ENCODE measurements at regions not wholly inside any gene's neighbourhood (a gene's known extent, or its start where the extent isn't known, plus 50 kb on each side); places are given as distances from the start of the nearest gene placed in this dataset.

- no peak overlapping the region for H2BK120ac ChIP-seq (ENCODE audit: low read depth, low read length)
- no peaks in the 10 kb centered on the region for H3K9me1 ChIP-seq (ENCODE audit: insufficient read depth, low read length)
- no peak overlapping the region for H2AK5ac ChIP-seq (ENCODE audit: low read depth, low read length)
- H4K8ac ChIP-seq (ENCODE audit: low read depth in 2 of 2, low read length in 2 of 2), result no peak overlapping the region
- ChIA-PET CTCF (interaction anchor here (0.7 kb wide), 1 partner anchor 272 kb away, joined by 3 read pairs; no protein-coding TSS in a partner anchor), POLR2A (ENCODE audit: unreplicated experiment) (interaction anchor here (0.7 kb wide), 1 partner anchor 347 kb away, joined by 6 read pairs; no protein-coding TSS in a partner anchor)
- no peak overlapping the region for H2BK20ac ChIP-seq (ENCODE audit: low read depth, low read length)
- no peak overlapping the region for H3K4ac ChIP-seq (ENCODE audit: low read depth, low read length)
- no peaks in the 10 kb centered on the region for H3K9me3 ChIP-seq (ENCODE audit: control insufficient read depth, insufficient read depth, low read length)
- no peak for DNase-seq
- no peak for ATAC-seq (ENCODE audit: low read depth)
- intact Hi-C loops (cut with micrococcal nuclease), result no loop called here
- BruUV-seq (replicated peaks), result no TSS peak
- no peak overlapping the region for H3K56ac ChIP-seq (ENCODE audit: extremely low read depth, insufficient read depth, low read length)
- no peak overlapping the region for H3K4me2 ChIP-seq (ENCODE audit: low read depth, low read length)
- H2BK15ac ChIP-seq (ENCODE audit: low read depth, low read length), result no peak overlapping the region
- H3K23ac ChIP-seq (ENCODE audit: low read depth, low read length), result no peak overlapping the region
- H4K5ac ChIP-seq (ENCODE audit: low read depth, low read length), result no peak overlapping the region
- H3K4me3 ChIP-seq (ENCODE audit: insufficient read depth, low read depth, low read length), result no peak overlapping the region
- H3K36me3 ChIP-seq (ENCODE audit: control insufficient read depth, insufficient read depth, low read length), result no peaks in the 10 kb centered on the region
- no peak overlapping the region for H3K18ac ChIP-seq (ENCODE audit: low read depth, low read length)
- H3K27ac ChIP-seq (ENCODE audit: insufficient read depth, low read length), result no peak overlapping the region
- in situ Hi-C loops (cut with MboI; ENCODE audit: low sequenced_read_pairs), result no loop called here
- H2BK5ac ChIP-seq (ENCODE audit: low read depth, low read length, poor library complexity, severe bottlenecking), result no peak overlapping the region
- H3K14ac ChIP-seq (replicated peaks; ENCODE audit: low read depth, low read length), result no peak overlapping the region
- dilution Hi-C loops (cut with HindIII; ENCODE audit: low sequenced_read_pairs, unreplicated experiment), result no loop called here
- H2AFZ ChIP-seq (replicated peaks; ENCODE audit: low read length, poor library complexity), result no peak overlapping the region
- H3K27me3 ChIP-seq (ENCODE audit: control insufficient read depth, insufficient read depth, low read length), result no peaks in the 10 kb centered on the region
- no peaks in the 10 kb centered on the region for H4K20me1 ChIP-seq (ENCODE audit: insufficient read depth, low read length)
- WGBS, 2 experiments (ENCODE audit: extremely low coverage in 2 of 2, insufficient read length in 1 of 2), result no CpG with 5 or more reads among the region's 3 CpGs
- no peak overlapping the region for H3K9ac ChIP-seq (ENCODE audit: low read depth, low read length)
- no peaks in the 10 kb centered on the region for H3K4me1 ChIP-seq (ENCODE audit: control insufficient read depth, insufficient read depth, low read length)
- no peak for TF ChIP-seq MAZ (IDR thresholded peaks at IDR 0.05; ENCODE audit: borderline replicate concordance, low read depth, low read length)
- H2AK9ac ChIP-seq (replicated peaks; ENCODE audit: low read depth, low read length, poor library complexity), result no peak overlapping the region
- no peak overlapping the region for H4K91ac ChIP-seq (ENCODE audit: insufficient read depth, low read depth, low read length)
- H3K79me1 ChIP-seq (ENCODE audit: low read depth in 1 of 2, low read length in 2 of 2), result no peaks in the 10 kb centered on the region
Observed at GRCh38 chr11:127350476-127350875, 349.9 kb upstream of the KIRREL3 start.
